Activated CD4-positive, alpha-beta T cell treated with anti-CD3 and anti-CD28 coated beads for 36 hours (primary cell): ENCODE measurements at regions not wholly inside any gene's neighbourhood (a gene's known extent, or its start where the extent isn't known, plus 50 kb on each side); places are given as distances from the start of the nearest gene placed in this dataset.

Experiments used
- ATAC-seq: fragments of 200-7000 bp; cut with Tn5 transposase; one replicate; pipeline ENCODE4 v1.10.0; 2021; ENCODE audit warnings: mild to moderate bottlenecking, moderate library complexity
- CTCF ChIA-PET: fragments of 350-600 bp; sonication (Branson Sonifier 250); formaldehyde crosslinking; loops from one replicate; lab custom pipeline; 2021; ENCODE audit warnings: antibody characterized with exemption; lab: Charles Lee
- POLR2A ChIA-PET: fragments of 350-600 bp; sonication (Branson Sonifier 250); formaldehyde crosslinking; loops from one replicate; lab custom pipeline; 2021; ENCODE audit warnings: antibody characterized with exemption, inconsistent platforms; lab: Charles Lee
- DNase-seq: peaks from one replicate; pipeline ENCODE4 v3.0.0-alpha.2; 2020
- H3K27ac Mint-ChIP-seq: one replicate; pipeline ENCODE4 v1.8.0; 2021; ENCODE audit warnings: mixed read lengths
- H3K27me3 Mint-ChIP-seq: one replicate; pipeline ENCODE4 v1.8.0; 2021; ENCODE audit warnings: mixed read lengths
- H3K36me3 Mint-ChIP-seq: one replicate; pipeline ENCODE4 v1.8.0; 2021; ENCODE audit warnings: low read depth, mixed read lengths
- H3K4me1 Mint-ChIP-seq: one replicate; pipeline ENCODE4 v1.8.0; 2021; ENCODE audit warnings: mixed read lengths
- H3K4me3 Mint-ChIP-seq: one replicate; pipeline ENCODE4 v1.8.0; 2021; ENCODE audit warnings: mild to moderate bottlenecking, moderate library complexity, mixed read lengths
- H3K9me3 Mint-ChIP-seq: one replicate; pipeline ENCODE4 v1.8.0; 2021; ENCODE audit warnings: low read depth, mixed read lengths
- intact Hi-C, 2 experiments: fragments of 100-400 bp; cut with DNase I in 1 of 2; cut with micrococcal nuclease in 1 of 2; formaldehyde crosslinking; loops; one replicate each; pipeline versions ENCODE4 v1.14.2 to v1.15.1; 2022 to 2024; cut with DNase I, micrococcal nuclease

DNA sequence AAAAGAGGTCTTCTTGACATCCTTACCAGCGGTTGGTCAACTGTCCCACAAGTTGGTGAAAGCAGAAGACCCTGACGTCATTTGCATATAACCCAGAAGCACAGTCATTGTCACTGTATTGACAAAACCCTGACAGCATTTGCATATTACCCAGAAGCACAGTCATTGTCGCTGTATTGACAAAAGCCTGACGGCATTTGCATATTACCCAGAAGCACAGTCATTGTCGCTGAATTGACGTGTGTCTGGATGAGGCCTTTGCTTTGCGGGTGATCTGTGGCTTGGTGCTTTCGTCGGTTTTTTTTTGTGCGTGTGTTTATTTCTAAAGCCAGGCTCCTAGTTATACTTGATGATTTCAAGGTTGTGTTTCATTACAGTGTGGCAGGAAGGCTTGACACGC is 1145.2 kb downstream of the BRD1 start:
- H3K27ac Mint-ChIP-seq: no peak overlapping the region
- intact Hi-C loops: no loop called here
- H3K9me3 Mint-ChIP-seq: no peaks in the 10 kb centered on the region
- ChIA-PET CTCF (no interaction called here), POLR2A (no interaction called here)
- H3K27me3 Mint-ChIP-seq: peaks cover 5% of the 10 kb centered on the region
- H3K4me3 Mint-ChIP-seq: no peak overlapping the region
- DNase-seq (no peak), ATAC-seq (no peak)
- H3K36me3 Mint-ChIP-seq: no peaks in the 10 kb centered on the region
- no peaks in the 10 kb centered on the region for H3K4me1 Mint-ChIP-seq

DNA sequence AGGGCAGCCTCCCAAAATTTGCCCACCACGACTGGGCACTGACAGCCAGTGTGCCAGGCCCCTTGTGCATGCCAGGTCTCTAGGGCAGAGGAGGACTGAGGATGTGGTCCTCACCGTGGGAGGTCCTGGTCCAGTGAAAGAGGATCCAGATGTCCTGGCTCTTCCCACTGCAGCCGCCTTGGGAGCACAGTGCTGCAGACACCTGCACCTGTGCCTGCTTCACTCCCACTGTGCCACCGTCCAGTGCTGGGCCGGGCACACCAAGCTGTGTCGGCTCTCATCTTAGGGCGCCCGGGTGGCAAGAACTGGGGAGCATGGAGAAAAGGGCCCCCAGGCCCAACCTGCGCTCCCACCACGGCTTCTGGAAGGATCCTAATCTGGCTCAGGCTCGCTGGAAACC is 1147.1 kb downstream of the BRD1 start:
- ATAC-seq (no peak), DNase-seq (no peak)
- H3K27ac Mint-ChIP-seq: no peak overlapping the region
- intact Hi-C loops: no loop called here
- H3K4me3 Mint-ChIP-seq: no peak overlapping the region
- no peaks in the 10 kb centered on the region for H3K36me3 Mint-ChIP-seq
- H3K9me3 Mint-ChIP-seq: no peaks in the 10 kb centered on the region
- H3K4me1 Mint-ChIP-seq: no peaks in the 10 kb centered on the region
- ChIA-PET CTCF (no interaction called here), POLR2A (no interaction called here)
- no peaks in the 10 kb centered on the region for H3K27me3 Mint-ChIP-seq

DNA sequence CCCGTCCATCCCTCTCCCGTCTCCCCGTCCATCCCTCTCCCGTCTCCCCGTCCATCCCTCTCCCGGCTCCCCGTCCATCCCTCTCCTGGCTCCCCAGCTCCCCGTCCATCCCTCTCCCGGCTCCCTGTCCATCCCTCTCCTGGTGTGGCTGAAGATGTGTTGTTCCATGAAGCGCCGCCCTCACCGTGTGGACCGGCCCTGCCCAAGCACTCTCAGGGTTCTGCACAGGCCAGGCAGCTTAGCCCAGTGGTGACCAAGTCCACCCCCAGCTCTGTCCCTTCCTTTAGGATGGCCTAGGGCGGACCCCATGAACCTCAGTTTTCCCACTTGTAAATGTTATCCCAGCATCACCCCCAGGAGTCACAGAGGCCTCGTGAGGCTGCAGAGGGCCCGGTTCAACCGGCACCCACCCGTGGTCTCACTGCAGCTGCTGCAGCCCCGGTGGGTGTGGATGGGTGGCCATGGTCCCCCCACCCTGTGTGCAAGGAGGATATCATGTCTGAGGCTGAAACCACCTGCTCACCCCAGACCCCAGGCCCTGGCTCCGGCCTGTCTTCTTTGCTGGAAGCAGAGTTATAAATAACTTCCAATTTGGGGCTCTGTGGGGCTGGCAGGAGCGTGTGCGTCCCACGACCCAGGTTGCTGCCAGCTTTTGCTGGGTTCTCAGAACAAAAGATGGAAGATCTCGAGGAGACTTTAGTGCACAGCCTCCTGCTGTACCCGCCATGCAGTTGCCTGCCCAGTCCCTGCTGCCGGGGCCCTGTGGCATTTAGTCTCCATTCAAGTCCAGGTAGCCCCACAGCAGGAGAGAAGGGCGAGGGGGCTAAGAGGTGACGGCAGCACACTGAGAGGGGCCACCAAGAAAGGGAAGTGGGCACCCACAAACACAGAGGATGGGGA is 1147.8 kb downstream of the BRD1 start:
- Mint-ChIP-seq H3K9me3 (no peaks in the 10 kb centered on the region), H3K4me1 (no peaks in the 10 kb centered on the region), H3K27ac (no peak overlapping the region), H3K36me3 (no peaks in the 10 kb centered on the region), H3K27me3 (no peaks in the 10 kb centered on the region), H3K4me3 (no peak overlapping the region)
- intact Hi-C loops: no loop called here
- DNase-seq: no peak
- ChIA-PET CTCF (no interaction called here), POLR2A (no interaction called here)
- no peak for ATAC-seq

GRCh38 chr22:48678171-48679135 is 1149.2 kb downstream of the BRD1 start:
- Mint-ChIP-seq H3K4me3 (no peak overlapping the region), H3K4me1 (no peaks in the 10 kb centered on the region), H3K27ac (no peak overlapping the region), H3K9me3 (peaks cover 3% of the 10 kb centered on the region), H3K27me3 (no peaks in the 10 kb centered on the region), H3K36me3 (no peaks in the 10 kb centered on the region)
- intact Hi-C loops: no loop called here
- CTCF ChIA-PET: interaction anchor here (0.6 kb wide), 1 partner anchor 1210 kb away, joined by 3 read pairs; no protein-coding TSS in a partner anchor
- DNase-seq: no peak
- POLR2A ChIA-PET: no interaction called here
- no peak for ATAC-seq

DNA sequence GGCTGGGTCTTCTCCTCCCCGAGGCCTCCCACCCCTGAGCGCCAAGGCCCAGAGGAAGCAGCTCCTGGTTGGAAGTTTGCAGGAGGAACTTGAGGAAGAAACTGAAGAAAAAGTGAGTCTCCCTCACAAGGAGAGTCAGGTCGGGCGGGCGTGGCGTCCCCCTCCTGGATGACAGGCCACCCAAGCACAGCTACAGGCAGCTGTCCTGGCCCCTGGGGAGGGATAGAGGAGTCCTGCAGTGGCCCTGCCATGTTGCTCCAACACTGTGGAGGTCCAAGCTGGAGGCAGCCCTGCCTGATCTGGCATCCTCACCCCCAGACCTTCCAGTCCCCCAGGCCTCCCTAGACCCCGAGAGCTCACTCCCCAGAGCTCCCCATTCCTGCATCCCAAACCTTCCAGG is 1150.1 kb downstream of the BRD1 start:
- no peaks in the 10 kb centered on the region for H3K36me3 Mint-ChIP-seq
- no peak for ATAC-seq
- peaks cover 3% of the 10 kb centered on the region for H3K9me3 Mint-ChIP-seq
- no peaks in the 10 kb centered on the region for H3K27me3 Mint-ChIP-seq
- intact Hi-C loops: no loop called here
- H3K27ac Mint-ChIP-seq: no peak overlapping the region
- no peaks in the 10 kb centered on the region for H3K4me1 Mint-ChIP-seq
- no peak for DNase-seq
- ChIA-PET CTCF (no interaction called here), POLR2A (no interaction called here)
- no peak overlapping the region for H3K4me3 Mint-ChIP-seq

DNA sequence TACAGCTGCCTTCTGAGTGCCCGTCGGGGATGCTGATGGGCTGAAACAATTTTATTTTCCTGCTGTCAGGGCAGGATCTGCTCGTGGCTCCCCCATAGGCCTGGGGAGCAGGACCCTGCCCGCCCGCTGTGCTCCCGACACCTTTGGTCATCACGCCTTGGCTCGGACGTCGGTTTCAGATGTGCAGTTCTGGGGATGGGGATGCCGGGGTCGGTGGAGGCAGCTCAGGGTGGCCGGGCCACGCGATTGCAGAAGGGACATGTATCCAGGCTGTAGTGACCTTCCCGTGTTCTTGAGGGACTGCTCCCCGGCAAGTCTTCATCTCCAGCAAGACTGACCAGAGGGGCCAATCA is 1150.5 kb downstream of the BRD1 start:
- ChIA-PET POLR2A (no interaction called here), CTCF (no interaction called here)

GRCh38 chr22:48676266-48677167 is 1151.2 kb downstream of the BRD1 start:
- no peaks in the 10 kb centered on the region for H3K4me1 Mint-ChIP-seq
- H3K27me3 Mint-ChIP-seq: no peaks in the 10 kb centered on the region
- CTCF ChIA-PET: no interaction called here
- intact Hi-C loops: no loop called here
- H3K9me3 Mint-ChIP-seq: peaks cover 3% of the 10 kb centered on the region
- POLR2A ChIA-PET: no interaction called here
- no peaks in the 10 kb centered on the region for H3K36me3 Mint-ChIP-seq
- H3K27ac Mint-ChIP-seq: no peak overlapping the region
- no peak overlapping the region for H3K4me3 Mint-ChIP-seq
- ATAC-seq: no peak
- no peak for DNase-seq

More for the DNA sequence above, 1150.5 kb downstream of the BRD1 start:
- Mint-ChIP-seq H3K4me1 (no peaks in the 10 kb centered on the region), H3K9me3 (peaks cover 3% of the 10 kb centered on the region), H3K27me3 (no peaks in the 10 kb centered on the region), H3K36me3 (no peaks in the 10 kb centered on the region), H3K4me3 (no peak overlapping the region), H3K27ac (no peak overlapping the region)
- ATAC-seq: no peak
- DNase-seq: no peak
- intact Hi-C loops: no loop called here

GRCh38 chr22:48675830-48676145 is 1151.9 kb downstream of the BRD1 start:
- intact Hi-C loops: no loop called here

GRCh38 chr22:48675141-48675829 is 1152.4 kb downstream of the BRD1 start:
- intact Hi-C loops: no loop called here
- no peak overlapping the region for H3K4me3 Mint-ChIP-seq
- DNase-seq (no peak), ATAC-seq (no peak)
- ChIA-PET CTCF (no interaction called here), POLR2A (no interaction called here)
- no peaks in the 10 kb centered on the region for H3K4me1 Mint-ChIP-seq
- no peaks in the 10 kb centered on the region for H3K27me3 Mint-ChIP-seq
- no peaks in the 10 kb centered on the region for H3K36me3 Mint-ChIP-seq
- H3K9me3 Mint-ChIP-seq: peaks cover 3% of the 10 kb centered on the region
- H3K27ac Mint-ChIP-seq: no peak overlapping the region

More at GRCh38 chr22:48675830-48676145, 1151.9 kb downstream of the BRD1 start:
- no peak overlapping the region for H3K4me3 Mint-ChIP-seq
- H3K9me3 Mint-ChIP-seq: peaks cover 3% of the 10 kb centered on the region
- H3K36me3 Mint-ChIP-seq: no peaks in the 10 kb centered on the region
- ChIA-PET POLR2A (no interaction called here), CTCF (no interaction called here)
- ATAC-seq (no peak), DNase-seq (no peak)
- no peaks in the 10 kb centered on the region for H3K4me1 Mint-ChIP-seq
- H3K27ac Mint-ChIP-seq: no peak overlapping the region
- H3K27me3 Mint-ChIP-seq: no peaks in the 10 kb centered on the region

GRCh38 chr22:48673806-48674500 is 1153.7 kb downstream of the BRD1 start:
- ChIA-PET POLR2A (no interaction called here), CTCF (no interaction called here)
- ATAC-seq (no peak), DNase-seq (no peak)
- Mint-ChIP-seq H3K27ac (no peak overlapping the region), H3K4me3 (no peak overlapping the region), H3K4me1 (no peaks in the 10 kb centered on the region), H3K9me3 (peaks cover 3% of the 10 kb centered on the region), H3K27me3 (no peaks in the 10 kb centered on the region), H3K36me3 (no peaks in the 10 kb centered on the region)
- intact Hi-C loops: no loop called here
